ENCODE measurements at regions not wholly inside any gene's neighbourhood (a gene's known extent, or its start where the extent isn't known, plus 50 kb on each side); places are given as distances from the start of the nearest gene placed in this dataset.

DNA sequence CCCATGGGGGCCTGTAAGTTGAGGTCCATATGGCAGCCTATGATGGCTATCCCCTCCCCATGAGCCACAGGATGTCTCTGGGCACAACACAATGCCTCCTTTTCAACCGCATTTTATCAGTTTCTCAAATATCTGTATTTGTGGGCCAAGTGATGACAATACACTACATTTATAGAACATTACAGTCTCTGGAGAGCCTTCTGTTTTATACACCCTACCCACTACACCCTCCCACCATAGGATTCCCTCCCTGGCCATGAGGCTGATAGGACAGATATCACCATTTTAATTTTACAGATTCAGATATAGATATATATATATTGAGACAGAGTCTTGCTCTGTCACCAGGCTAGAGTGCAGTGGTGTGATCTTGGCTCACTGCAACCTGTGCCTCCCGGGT, 236.8 kb downstream of the ENC1 start:
- no peak for DNase-seq (ENCODE audit: extremely low read depth, low read depth)
- TF ChIP-seq, protein P1, sequence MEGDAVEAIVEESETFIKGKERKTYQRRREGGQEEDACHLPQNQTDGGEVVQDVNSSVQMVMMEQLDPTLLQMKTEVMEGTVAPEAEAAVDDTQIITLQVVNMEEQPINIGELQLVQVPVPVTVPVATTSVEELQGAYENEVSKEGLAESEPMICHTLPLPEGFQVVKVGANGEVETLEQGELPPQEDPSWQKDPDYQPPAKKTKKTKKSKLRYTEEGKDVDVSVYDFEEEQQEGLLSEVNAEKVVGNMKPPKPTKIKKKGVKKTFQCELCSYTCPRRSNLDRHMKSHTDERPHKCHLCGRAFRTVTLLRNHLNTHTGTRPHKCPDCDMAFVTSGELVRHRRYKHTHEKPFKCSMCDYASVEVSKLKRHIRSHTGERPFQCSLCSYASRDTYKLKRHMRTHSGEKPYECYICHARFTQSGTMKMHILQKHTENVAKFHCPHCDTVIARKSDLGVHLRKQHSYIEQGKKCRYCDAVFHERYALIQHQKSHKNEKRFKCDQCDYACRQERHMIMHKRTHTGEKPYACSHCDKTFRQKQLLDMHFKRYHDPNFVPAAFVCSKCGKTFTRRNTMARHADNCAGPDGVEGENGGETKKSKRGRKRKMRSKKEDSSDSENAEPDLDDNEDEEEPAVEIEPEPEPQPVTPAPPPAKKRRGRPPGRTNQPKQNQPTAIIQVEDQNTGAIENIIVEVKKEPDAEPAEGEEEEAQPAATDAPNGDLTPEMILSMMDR (IDR thresholded peaks at IDR 0.05; ENCODE audit: low read depth, low read length): no peak

GRCh38 chr5:74402553-74402952, 238.0 kb downstream of the ENC1 start:
- no peak for DNase-seq (ENCODE audit: extremely low read depth, low read depth)
- TF ChIP-seq, protein P1 (IDR thresholded peaks at IDR 0.05; ENCODE audit: low read depth, low read length): no peak

GRCh38 chr5:74401946-74402320, 238.6 kb downstream of the ENC1 start:
- no peak for DNase-seq (ENCODE audit: extremely low read depth, low read depth)
- TF ChIP-seq, protein P1 (IDR thresholded peaks at IDR 0.05; ENCODE audit: low read depth, low read length): no peak

- TF ChIP-seq, protein P1 (IDR thresholded peaks at IDR 0.05; ENCODE audit: low read depth, low read length): no peak
- no peak for DNase-seq (ENCODE audit: extremely low read depth, low read depth)
These were observed 239.1 kb downstream of the ENC1 start for GRCh38 chr5:74401281-74401945.

DNA sequence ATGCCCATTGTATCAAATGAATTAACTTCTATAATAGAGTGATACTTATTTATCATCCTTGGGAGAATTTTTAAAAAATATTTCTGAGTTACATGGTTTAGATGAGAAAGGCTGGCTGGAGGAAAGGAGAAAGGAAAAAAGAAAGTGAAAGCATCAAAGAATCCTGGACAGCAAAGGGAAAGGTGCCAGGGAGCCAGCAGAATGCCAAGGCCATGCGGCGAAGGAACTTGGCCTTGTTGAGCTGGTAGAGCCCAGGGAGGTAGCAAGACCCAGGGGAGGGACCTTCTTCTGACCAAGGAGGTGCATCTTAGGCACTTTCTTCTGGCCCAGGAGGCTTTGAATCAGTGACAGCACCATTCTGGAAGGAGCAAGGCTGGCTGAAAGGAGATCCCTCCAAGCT, 240.5 kb downstream of the ENC1 start:
- no peak for DNase-seq (ENCODE audit: extremely low read depth, low read depth)
- TF ChIP-seq, protein P1 (IDR thresholded peaks at IDR 0.05; ENCODE audit: low read depth, low read length): no peak

DNA sequence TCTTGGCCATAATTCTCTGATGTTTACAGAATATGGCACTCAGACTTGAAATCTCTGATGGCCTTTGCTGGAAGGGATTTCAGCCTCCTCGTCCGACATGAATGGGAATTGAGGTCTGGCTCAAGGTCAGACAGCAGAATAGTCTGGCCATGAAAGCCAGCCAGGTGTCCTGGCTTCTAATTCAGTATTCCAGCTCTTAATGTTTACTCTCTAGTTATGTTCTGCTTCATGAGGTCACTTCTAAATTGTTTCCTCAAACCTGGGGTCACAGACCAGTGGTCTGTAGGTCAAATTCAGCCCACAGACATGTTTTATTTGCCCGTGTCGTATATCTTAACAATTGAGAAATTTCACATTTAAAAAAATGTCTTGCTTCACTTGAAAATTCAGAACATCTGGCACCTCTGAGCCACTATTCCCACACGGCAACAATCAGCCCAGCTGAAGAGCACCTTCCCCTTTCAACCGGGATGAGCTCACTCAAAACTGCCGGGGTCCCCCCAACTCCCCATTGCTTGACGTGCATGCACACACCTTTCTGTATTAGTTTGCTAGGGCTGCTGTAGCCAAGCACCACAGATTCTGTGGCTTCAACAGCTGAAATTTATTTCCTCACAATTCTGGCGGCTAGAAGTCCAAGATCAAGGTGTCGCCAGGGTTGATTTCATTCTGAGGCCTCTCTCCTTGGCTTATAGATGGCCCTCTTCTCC, 243.5 kb downstream of the ENC1 start:
- TF ChIP-seq, protein P1 (IDR thresholded peaks at IDR 0.05; ENCODE audit: low read depth, low read length): no peak
- no peak for DNase-seq (ENCODE audit: extremely low read depth, low read depth)

Data from AG09319 (cell line).